GM12878 (cell line): ENCODE measurements at regions not wholly inside any gene's neighbourhood (a gene's known extent, or its start where the extent isn't known, plus 50 kb on each side); places are given as distances from the start of the nearest gene placed in this dataset.

Source experiments
- ATAC-seq: fragments of 200-7000 bp; cut with Tn5 transposase; 3 replicates; pipeline ENCODE4 v1.9.1; 2020; ENCODE audit warnings: mild to moderate bottlenecking, moderate library complexity
- BruUV-seq: library from RNA; stranded (reverse); fragments of 400-500 nt; replicated peaks from 2 replicates; lab custom pipeline; 2021; lab: Mats Ljungman, UMichigan
- CTCF ChIA-PET: fragments of 300-600 bp; sonication (Branson Sonifier 250); formaldehyde crosslinking; extraction: SDS; loops from one replicate; lab custom pipeline; 2021; ENCODE audit warnings: inconsistent platforms; lab: Yijun Ruan, JAX
- POLR2A ChIA-PET: fragments of 350-600 bp; formaldehyde crosslinking; extraction: SDS; loops from one replicate; lab custom pipeline; 2021; ENCODE audit warnings: inconsistent platforms; lab: Charles Lee
- RAD21 ChIA-PET: fragments of 300-600 bp; sonication (Branson Sonifier 250); formaldehyde crosslinking; loops from one replicate; lab custom pipeline; 2023; ENCODE audit warnings: antibody characterized with exemption; ENCODE audit not compliant: unreplicated experiment; lab: Charles Lee
- SMC1A ChIA-PET: fragments of 300-600 bp; sonication (Branson Sonifier 250); formaldehyde crosslinking; loops from one replicate; lab custom pipeline; 2023; ENCODE audit not compliant: unreplicated experiment, uncharacterized antibody; lab: Charles Lee
- DNase-seq: peaks from one replicate; pipeline ENCODE4 v3.0.0-alpha.2; 2011; ENCODE audit warnings: low read depth, low spot score
- FAIRE-seq: peaks from 3 replicates; lab custom pipeline; 2011; peaks lifted over from hg19 to GRCh38; lab: Jason Lieb, UNC
- H2AFZ ChIP-seq: 2 replicates; pipeline ENCODE4 v1.6.0; 2011; ENCODE audit warnings: low read depth, low read length, control low read depth; ENCODE audit not compliant: control insufficient read depth
- H3K27ac ChIP-seq: 2 replicates; pipeline ENCODE4 v1.5.1; 2011; ENCODE audit warnings: control low read depth; ENCODE audit not compliant: control insufficient read depth, insufficient read depth
- H3K27me3 ChIP-seq, 2 experiments: replicated peaks in 1 of 2; 2 replicates each; pipeline versions ENCODE4 v1.6.0 to v1.6.1; 2011; ENCODE audit warnings: low read length in 1 of 2; ENCODE audit not compliant: control insufficient read depth in 2 of 2, insufficient read depth in 2 of 2
- H3K36me3 ChIP-seq, 2 experiments: 2 replicates each; pipeline ENCODE4 v1.5.1; 2011; ENCODE audit warnings: low read length in 1 of 2; ENCODE audit not compliant: control insufficient read depth in 2 of 2, insufficient read depth in 2 of 2
- H3K4me1 ChIP-seq: 2 replicates; pipeline ENCODE4 v1.6.1; 2011; ENCODE audit warnings: mild to moderate bottlenecking, low read length, moderate library complexity, mixed read lengths; ENCODE audit not compliant: control insufficient read depth, insufficient read depth
- H3K4me2 ChIP-seq: 2 replicates; pipeline ENCODE4 v1.6.0; 2011; ENCODE audit warnings: control low read depth; ENCODE audit not compliant: control insufficient read depth, insufficient read depth
- H3K4me3 ChIP-seq: fragments of 200-600 bp; sonication (generic); 2 replicates; pipeline ENCODE4 v1.5.1; 2016
- H3K79me2 ChIP-seq: 2 replicates; pipeline ENCODE4 v1.6.0; 2011; ENCODE audit warnings: low read length; ENCODE audit not compliant: control insufficient read depth, insufficient read depth
- H3K9ac ChIP-seq: 2 replicates; pipeline ENCODE4 v1.8.0; 2011; ENCODE audit warnings: low read length, control low read depth, mixed read lengths; ENCODE audit not compliant: control insufficient read depth, insufficient read depth
- H3K9me3 ChIP-seq: replicated peaks from 3 replicates; pipeline ENCODE4 v1.5.1; 2011; ENCODE audit warnings: mild to moderate bottlenecking, low read length; ENCODE audit not compliant: control insufficient read depth, insufficient read depth
- H4K20me1 ChIP-seq: 2 replicates; pipeline ENCODE4 v1.6.0; 2011; ENCODE audit not compliant: control insufficient read depth, insufficient read depth
- BCL11A ChIP-seq: IDR thresholded peaks from 2 replicates; pipeline ENCODE4 v1.6.1; 2011; ENCODE audit warnings: low read depth, low read length
- CBFB ChIP-seq: IDR thresholded peaks from 2 replicates; pipeline ENCODE4 v1.6.1; 2016; ENCODE audit warnings: antibody characterized with exemption, low read depth
- CBX5 ChIP-seq: sonication (generic); IDR thresholded peaks from 2 replicates; pipeline ENCODE4 v1.6.1; 2016; ENCODE audit warnings: low read depth, moderate library complexity, mild to moderate bottlenecking, inconsistent platforms
- CEBPB ChIP-seq, 2 experiments: fragments of 150-350 bp in 1 of 2; IDR thresholded peaks; 2 replicates each; pipeline ENCODE4 v1.6.1; 2012 to 2014; ENCODE audit warnings: low read depth in 2 of 2, low read length in 2 of 2, borderline replicate concordance in 1 of 2, inconsistent platforms in 1 of 2
- CHD1 ChIP-seq: IDR thresholded peaks from 2 replicates; pipeline ENCODE4 v1.6.1; 2012; ENCODE audit warnings: low read depth, low read length, improper control_type of control experiment
- DPF2 ChIP-seq: fragments of 450-650 bp; IDR thresholded peaks from 2 replicates; pipeline ENCODE4 v1.6.1; 2017; ENCODE audit warnings: mild to moderate bottlenecking
- FOXM1 ChIP-seq: IDR thresholded peaks from 2 replicates; pipeline ENCODE4 v1.6.1; 2012; ENCODE audit warnings: low read depth, mild to moderate bottlenecking, inconsistent platforms, low read length, moderate library complexity
- HCFC1 ChIP-seq: fragments of 150-350 bp; IDR thresholded peaks from 2 replicates; pipeline ENCODE4 v1.6.1; 2014; ENCODE audit warnings: low read length
- HDAC2 ChIP-seq: fragments of 200-600 bp; sonication (generic); IDR thresholded peaks from 2 replicates; pipeline ENCODE4 v1.6.1; 2017
- KDM1A ChIP-seq: fragments of 200-600 bp; sonication (generic); IDR thresholded peaks from 2 replicates; pipeline ENCODE4 v1.6.1; 2016; ENCODE audit warnings: borderline replicate concordance
- MEF2B ChIP-seq: fragments of 450-650 bp; IDR thresholded peaks from 2 replicates; pipeline ENCODE4 v1.6.1; 2018; ENCODE audit warnings: mild to moderate bottlenecking, moderate library complexity; ENCODE audit not compliant: partially characterized antibody, poor library complexity, severe bottlenecking
- MTA3 ChIP-seq: IDR thresholded peaks from 2 replicates; pipeline ENCODE4 v1.6.1; 2012; ENCODE audit warnings: low read length, inconsistent platforms, borderline replicate concordance
- NBN ChIP-seq: fragments of 450-650 bp; IDR thresholded peaks from 2 replicates; pipeline ENCODE4 v1.6.1; 2016
- NFIC ChIP-seq: IDR thresholded peaks from 2 replicates; pipeline ENCODE4 v1.6.1; 2012; ENCODE audit warnings: low read depth, mild to moderate bottlenecking, inconsistent platforms, low read length, moderate library complexity
- PAX8 ChIP-seq: fragments of 450-650 bp; IDR thresholded peaks from 2 replicates; pipeline ENCODE4 v1.6.1; 2017; ENCODE audit warnings: mild to moderate bottlenecking, moderate library complexity
- POU2F2 ChIP-seq: IDR thresholded peaks from 3 replicates; pipeline ENCODE4 v1.6.1; 2011; ENCODE audit warnings: low read depth, mild to moderate bottlenecking, low read length, borderline replicate concordance
- RELA ChIP-seq: fragments of 450-650 bp; IDR thresholded peaks from 2 replicates; pipeline ENCODE4 v1.8.0; 2014; ENCODE audit warnings: borderline replicate concordance; ENCODE audit not compliant: partially characterized antibody
- USF2 ChIP-seq: IDR thresholded peaks from 2 replicates; pipeline ENCODE4 v1.6.1; 2011; ENCODE audit warnings: low read depth, low read length, improper control_type of control experiment, borderline replicate concordance
- ZZZ3 ChIP-seq: IDR thresholded peaks from 2 replicates; pipeline ENCODE4 v1.6.1; 2011; ENCODE audit warnings: low read depth; ENCODE audit not compliant: control insufficient read depth, insufficient read length
- WGBS: methylation state at CpG from one replicate; pipeline ENCODE4 v1.1.6; 2016; ENCODE audit warnings: low lambda C conversion rate; ENCODE audit not compliant: insufficient replicate concordance, insufficient coverage; ENCODE audit errors: missing lambda C conversion rate; 5-methylcytosine and 5-hydroxymethylcytosine counted together
- in situ Hi-C: fragments of 300-500 bp; cut with MboI; formaldehyde crosslinking; loops from 9 replicates; pipeline ENCODE4 v1.14.3; 2018; ENCODE audit warnings: mixed read lengths
- intact Hi-C: fragments of 100-400 bp; cut with micrococcal nuclease; formaldehyde crosslinking; loops from one replicate; pipeline ENCODE4 v1.14.2; 2022; ENCODE audit not compliant: unreplicated experiment

DNA sequence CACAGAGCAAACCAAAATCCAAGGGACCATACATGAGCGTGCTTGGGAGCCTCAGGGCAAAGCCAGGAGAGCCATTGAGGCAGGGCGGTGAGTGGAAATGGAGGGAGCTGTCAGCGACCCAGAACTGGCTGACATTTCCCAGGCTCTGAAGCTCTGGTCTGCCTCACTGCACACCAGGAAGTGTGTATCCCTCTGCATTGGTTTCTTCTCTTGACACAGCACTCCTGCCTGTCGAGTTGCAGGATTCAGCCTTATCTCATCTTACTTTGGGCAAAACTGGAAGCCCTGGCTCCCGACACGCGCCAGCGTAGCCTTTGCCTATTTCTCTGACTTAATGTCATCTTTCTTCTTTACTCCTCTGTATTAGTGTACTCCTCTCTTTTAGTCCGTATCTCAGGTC, 144.7 kb upstream of the HS3ST3A1 start:
- no peaks in the 10 kb centered on the region for H4K20me1 ChIP-seq
- no peaks in the 10 kb centered on the region for H3K79me2 ChIP-seq
- SMC1A ChIA-PET = no interaction called here
- no peak for ATAC-seq
- H3K27ac ChIP-seq = no peak overlapping the region
- no peak overlapping the region for H2AFZ ChIP-seq
- CTCF ChIA-PET = interaction anchor here (0.6 kb wide), 1 partner anchor 67 kb away, joined by 7 read pairs; no protein-coding TSS in a partner anchor
- POLR2A ChIA-PET = no interaction called here
- H3K4me2 ChIP-seq = no peak overlapping the region
- FAIRE-seq = no peak
- BruUV-seq = no TSS peak
- no peaks in the 10 kb centered on the region for H3K4me1 ChIP-seq
- no peaks in the 10 kb centered on the region; the same call in 1 of the 3 replicates for H3K9me3 ChIP-seq
- TF ChIP-seq RELA = no peak
- TF ChIP-seq HDAC2 = no peak
- no peak for TF ChIP-seq MEF2B
- TF ChIP-seq HCFC1 = no peak
- TF ChIP-seq ZZZ3 = no peak
- TF ChIP-seq KDM1A = no peak
- TF ChIP-seq NBN = no peak
- no peak for TF ChIP-seq CHD1
- no peak for TF ChIP-seq CBX5
- no peak for TF ChIP-seq CEBPB (IDR thresholded peaks at IDR 0.05; ENCODE audit: borderline replicate concordance in 1 of 2, low read depth in 2 of 2, low read length in 2 of 2)
- no peak for TF ChIP-seq PAX8
- TF ChIP-seq POU2F2 = no peak
- no peak for TF ChIP-seq DPF2
- no peak for TF ChIP-seq CBFB
- TF ChIP-seq NFIC = no peak
- TF ChIP-seq USF2 = no peak
- TF ChIP-seq BCL11A = no peak
- no peak for TF ChIP-seq FOXM1
- no peak for TF ChIP-seq MTA3
- no peaks in the 10 kb centered on the region for H3K36me3 ChIP-seq
- no peak overlapping the region for H3K4me3 ChIP-seq
- 48% methylated on average over 9 of the region's 9 CpGs for WGBS
- no peak for DNase-seq
- RAD21 ChIA-PET = no interaction called here
- intact Hi-C loops = no loop called here
- in situ Hi-C loops = no loop called here
- no peaks in the 10 kb centered on the region for H3K27me3 ChIP-seq
- no peak overlapping the region for H3K9ac ChIP-seq
